SIG-M5 treated with dmso at 0.1 percent for 504 hours (cell line): ENCODE measurements at regions not wholly inside any gene's neighbourhood (a gene's known extent, or its start where the extent isn't known, plus 50 kb on each side); places are given as distances from the start of the nearest gene placed in this dataset.
"Not testable (repeated sequence)": the region's sequence is repeated elsewhere in the genome, so short reads cannot be mapped to it uniquely, and the experiment has no call there.

Experiments used
- DNase-seq: peaks from one replicate; lab custom pipeline; 2025; ENCODE audit not compliant: unreplicated experiment; lab: John Stamatoyannopoulos, UW

GRCh38 chr14:106538201-106538600 lies 1011.8 kb downstream of the TMEM121 start:
- no peak for DNase-seq

DNA sequence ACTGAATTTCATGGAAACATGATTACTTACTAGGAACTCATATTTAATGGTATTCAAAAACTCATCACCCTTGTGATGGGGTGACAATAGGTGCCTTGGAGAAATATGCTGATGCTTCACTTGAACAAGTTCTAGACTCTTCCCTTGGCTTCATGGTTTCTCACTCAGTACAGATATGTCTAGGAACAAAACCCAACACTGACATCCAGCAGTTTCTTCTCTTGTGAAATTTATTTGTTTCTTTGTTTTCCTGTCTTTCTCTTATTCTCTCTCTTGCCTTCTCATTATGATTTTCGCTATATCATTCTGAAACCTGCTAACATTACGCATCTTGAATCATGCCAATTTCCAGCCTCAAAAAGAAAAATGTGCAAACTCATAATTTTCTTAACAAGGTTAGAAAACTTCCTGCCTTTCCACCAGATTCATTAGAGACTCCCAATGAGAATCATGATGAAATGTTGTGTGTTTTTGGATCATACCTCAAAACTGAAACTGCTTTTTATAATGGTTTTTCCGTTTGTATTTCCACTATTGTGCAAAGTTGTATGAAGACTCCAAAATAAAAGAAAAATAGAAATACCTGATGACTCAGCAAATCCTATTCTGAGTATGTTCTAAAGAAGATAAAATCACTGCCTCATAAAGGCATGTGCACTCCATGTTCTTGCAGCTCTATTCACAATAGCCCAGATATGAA lies 1021.5 kb downstream of the TMEM121 start:
- DNase-seq: no peak

DNA sequence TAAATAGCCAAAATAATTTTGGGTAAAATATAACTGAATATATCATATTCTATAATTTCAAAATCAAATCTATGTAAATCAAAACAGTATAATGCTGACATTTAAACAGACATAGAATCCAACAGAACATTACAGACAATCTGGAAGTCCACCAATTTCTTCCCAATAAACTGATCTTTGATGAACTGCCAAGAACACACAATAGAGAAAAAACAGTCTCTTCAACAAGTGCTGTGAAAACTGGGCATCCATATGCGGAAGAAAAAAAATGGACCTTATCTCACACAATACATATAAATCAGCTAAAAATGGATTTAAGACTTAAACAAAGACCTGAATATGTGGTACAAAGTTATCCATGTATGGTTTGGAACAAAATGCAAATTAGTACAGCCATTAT lies 1022.7 kb downstream of the TMEM121 start:
- no peak for DNase-seq

DNA sequence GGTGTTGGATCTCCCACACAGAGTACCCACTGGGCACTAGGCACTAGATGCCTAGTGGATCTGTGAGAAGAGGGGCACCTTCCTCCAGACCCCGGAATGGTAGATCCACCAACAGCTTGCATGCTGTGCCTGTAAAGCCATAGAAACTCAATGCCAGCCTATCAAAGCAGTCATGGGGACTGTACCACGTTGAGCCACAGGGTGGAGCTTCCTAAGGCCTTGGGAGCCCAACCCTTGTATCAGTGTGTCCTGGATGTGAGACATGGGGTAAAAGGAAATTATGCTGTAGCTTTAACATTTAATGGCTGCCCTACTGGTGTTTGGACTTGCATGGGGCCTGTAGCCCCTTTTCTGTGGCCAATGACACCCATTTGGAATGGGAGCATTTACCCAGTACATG lies 1024.9 kb downstream of the TMEM121 start:
- no peak for DNase-seq

- DNase-seq: not testable (repeated sequence)
Observed at GRCh38 chr14:106556211-106556610, 1029.8 kb downstream of the TMEM121 start.

- no peak for DNase-seq
Observed at GRCh38 chr14:106556665-106557289, 1030.4 kb downstream of the TMEM121 start.

DNA sequence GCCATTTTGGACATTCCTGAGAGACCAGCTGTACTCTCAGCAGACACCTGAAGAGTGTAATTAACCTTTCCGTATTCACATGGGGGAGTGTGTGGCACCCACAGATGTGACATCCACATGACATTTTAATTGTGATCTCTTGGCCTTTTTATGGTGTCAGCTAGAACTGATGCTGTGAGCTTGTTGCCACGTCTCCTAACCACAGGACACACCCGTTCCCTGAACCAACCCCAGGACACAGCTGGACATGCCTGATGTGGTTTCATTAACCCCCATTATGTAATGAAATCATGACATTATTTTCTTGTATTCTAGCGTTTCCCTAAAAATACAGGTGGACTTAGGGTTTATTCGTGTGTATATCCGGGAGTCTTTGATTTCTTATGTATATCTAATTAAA lies 1036.1 kb downstream of the TMEM121 start:
- DNase-seq: no peak

DNA sequence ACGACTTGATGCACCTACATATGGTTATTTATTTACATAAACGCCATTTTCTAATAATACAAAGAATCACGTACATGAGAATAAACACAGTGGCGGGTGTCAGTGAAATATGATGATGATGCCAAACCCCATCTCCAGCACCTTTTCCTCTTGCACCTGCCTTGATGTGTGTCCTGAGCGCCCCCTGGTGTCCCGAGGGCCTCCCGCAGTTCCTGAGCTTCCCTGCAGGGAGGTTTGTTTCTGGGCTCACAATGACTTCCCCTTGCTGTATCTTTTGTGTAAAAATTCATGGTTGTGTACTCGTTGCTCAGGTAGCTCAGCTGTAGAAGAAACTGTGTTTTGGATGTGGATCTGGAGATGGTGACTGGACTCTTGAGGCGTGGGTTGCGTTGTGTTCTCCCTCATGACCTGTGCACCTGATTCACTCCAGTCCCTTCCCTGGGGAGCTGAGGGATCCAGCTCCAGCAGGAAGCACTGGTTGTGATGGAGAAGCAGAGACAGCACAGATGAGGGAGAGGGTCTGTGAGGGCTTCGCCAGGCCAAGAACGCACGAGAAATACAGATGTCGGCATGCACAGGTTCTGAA lies 1037.8 kb downstream of the TMEM121 start:
- DNase-seq: peak; percentile 55

GRCh38 chr14:106578481-106578880 lies 1052.1 kb downstream of the TMEM121 start:
- no peak for DNase-seq

GRCh38 chr14:106579084-106579483 lies 1052.7 kb downstream of the TMEM121 start:
- no peak for DNase-seq

DNA sequence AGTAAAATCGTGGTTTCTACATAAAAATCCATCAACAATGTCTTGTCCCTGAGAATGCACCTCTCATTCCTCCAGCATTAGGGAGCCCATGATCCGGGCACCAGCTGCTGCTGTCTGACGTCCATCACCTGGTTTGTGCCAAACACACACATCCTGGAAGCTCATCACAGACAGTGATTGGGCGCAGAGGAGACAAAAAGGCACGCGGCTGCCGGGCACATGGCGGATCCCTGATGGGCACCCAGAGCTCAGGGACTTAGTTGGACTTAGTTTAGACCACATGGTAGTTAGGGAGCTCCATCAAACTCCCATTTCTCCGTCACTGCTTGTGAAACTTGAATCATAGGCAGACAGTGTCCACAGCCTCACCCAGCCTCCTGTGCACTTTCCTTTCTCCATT lies 1059.3 kb downstream of the TMEM121 start:
- no peak for DNase-seq

- peak; percentile 3 for DNase-seq
Observed at GRCh38 chr14:106586098-106586704, 1059.8 kb downstream of the TMEM121 start.

DNA sequence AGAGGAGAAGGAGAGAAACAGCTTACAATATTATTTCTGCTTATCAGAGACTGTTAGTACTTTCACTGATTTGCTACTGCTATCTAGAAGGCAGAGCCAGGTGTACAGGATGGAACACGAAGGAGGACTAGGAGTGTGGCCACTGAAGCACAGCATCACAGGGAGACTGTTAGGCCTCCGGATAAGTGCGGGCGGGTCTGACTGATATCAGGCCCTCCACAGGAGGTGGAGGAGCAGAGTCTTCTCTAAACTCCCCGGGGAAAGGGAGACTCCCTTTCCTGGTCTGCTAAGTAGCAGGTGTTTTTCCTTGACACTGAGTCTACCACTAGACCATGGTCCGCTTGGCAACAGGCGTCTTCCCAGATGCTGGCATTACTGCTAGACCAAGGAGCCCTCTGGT lies 1065.2 kb downstream of the TMEM121 start:
- not testable (repeated sequence) for DNase-seq

DNA sequence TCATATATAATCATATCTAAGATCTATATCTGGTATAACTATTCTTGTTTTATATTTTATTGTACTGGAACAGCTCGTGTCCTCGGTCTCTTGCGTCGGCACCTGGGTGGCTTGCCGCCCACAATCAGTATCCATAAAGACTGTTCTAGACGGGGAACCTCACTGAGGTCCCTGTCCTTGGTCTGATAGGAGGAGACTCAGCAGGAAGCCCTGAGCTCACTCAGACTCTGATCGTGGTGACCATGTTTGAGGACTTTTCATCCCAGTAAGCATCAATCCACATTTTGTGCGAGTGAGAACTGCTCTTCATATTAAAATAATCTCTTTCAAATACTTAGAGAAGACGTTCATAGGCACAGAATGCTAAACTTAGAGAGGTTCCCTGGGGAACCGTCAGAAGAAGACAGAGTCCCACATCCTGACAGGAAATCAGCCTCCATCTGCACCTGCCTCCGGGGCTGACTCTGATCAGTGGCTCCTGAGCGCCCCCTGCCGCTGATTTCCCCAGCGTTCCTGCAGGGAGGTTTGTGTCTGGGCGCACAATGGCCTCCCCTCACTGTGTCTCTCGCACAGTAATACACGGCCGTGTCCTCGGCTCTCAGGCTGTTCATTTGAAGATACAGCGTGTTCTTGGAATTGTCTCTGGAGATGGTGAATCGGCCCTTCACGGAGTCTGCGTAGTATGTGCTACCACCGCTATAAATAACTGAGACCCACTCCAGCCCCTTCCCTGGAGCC lies 1065.9 kb downstream of the TMEM121 start:
- DNase-seq: not testable (repeated sequence)

DNA sequence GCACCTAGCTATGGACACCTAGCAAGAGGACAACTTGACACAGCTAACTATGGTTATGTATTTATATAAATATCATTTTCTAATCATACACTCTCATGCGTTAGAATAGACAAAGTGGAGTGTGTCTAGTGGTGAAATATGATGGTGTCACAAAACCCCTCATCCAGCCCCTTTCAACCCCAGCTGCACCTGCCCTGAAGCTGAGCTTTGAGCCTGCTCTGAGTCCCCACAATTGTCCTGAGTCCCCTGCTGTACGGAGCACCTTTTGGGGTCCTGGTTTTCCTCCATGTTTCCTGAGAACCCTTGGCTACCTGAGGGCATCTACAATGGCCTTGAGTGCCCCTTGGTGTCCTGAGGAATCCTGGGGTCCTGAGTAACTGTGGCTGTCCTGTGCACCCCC lies 1072.8 kb downstream of the TMEM121 start:
- no peak for DNase-seq

- DNase-seq: peak; percentile 47
Observed at GRCh38 chr14:106605548-106606448, 1079.4 kb downstream of the TMEM121 start.

GRCh38 chr14:106606936-106607335 lies 1080.6 kb downstream of the TMEM121 start:
- DNase-seq: no peak

DNA sequence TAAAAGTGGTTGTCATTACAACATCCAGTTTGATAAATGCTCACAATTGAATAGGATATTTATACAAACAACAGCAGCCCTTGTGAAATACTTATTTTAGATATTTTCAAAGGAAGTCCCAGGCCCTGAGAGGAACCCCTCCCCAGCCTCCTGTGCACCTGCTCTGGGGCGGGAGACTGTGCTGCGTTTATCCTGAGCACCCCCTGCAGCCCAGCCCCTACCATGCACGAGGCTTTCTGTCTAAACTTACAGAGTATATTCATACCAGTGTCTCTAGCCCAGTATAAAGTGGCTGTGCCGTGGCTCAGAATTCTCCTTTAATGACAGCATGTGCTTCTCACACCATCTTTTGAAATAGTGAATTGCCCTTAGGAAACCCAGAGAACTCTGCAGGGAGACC lies 1084.3 kb downstream of the TMEM121 start:
- DNase-seq: no peak

DNA sequence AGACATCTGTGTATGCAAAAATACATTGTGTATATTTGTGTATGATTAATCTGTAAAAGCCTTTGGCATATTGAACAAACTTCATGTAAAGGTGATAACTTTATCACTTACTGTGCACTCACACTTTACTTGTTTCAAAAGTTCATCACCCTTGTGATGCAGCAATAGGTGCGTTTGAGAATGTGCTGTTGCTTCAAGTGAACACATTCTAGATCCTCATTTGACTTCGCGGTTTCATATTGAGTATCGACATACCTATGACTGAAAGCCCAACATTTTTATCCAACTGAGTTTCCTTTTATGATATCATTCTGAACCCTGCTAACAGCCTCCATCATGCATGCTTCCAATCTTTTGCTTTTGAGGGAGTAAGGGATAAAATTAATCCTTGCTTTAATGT lies 1086.9 kb downstream of the TMEM121 start:
- no peak for DNase-seq

DNA sequence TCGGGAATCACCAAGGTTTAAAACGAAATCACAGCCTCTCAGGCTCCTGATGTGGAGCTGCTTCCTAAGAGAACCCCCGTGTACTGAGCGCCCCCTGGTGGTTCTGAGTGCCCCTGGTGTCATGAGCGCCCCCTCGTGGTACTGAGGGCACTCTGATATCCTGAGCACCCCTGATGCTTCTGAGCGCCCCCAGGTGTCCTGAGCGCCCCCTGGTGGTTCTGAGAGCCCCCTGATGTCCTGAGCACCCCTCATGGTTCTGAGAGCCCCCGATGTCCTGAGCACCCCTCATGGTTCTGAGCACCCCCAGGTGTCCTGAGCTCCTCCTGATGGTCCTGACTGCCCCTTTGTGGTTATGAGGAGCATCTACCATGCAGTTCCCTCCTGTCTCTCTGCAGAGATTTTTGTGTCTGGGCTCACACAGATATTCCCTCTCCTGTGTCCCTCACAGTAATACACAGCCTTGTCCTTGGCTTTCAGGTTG lies 1092.1 kb downstream of the TMEM121 start:
- DNase-seq: peak; percentile 8
